Type B pancreatic cell (in vitro differentiated cells): ENCODE measurements at regions not wholly inside any gene's neighbourhood (a gene's known extent, or its start where the extent isn't known, plus 50 kb on each side); places are given as distances from the start of the nearest gene placed in this dataset.
A peak's percentile ranks its signal among the peaks of the same experiment; 100 is the strongest.

Experiments used
- DNase-seq: peaks from one replicate; pipeline ENCODE4 v3.0.0; 2021; ENCODE audit warnings: mixed read lengths; ENCODE audit not compliant: unreplicated experiment; ENCODE audit errors: extremely low spot score
- H3K27ac Mint-ChIP-seq: 2 replicates; pipeline ENCODE4 v1.8.0; 2021; ENCODE audit warnings: mild to moderate bottlenecking, mixed read lengths
- H3K27me3 Mint-ChIP-seq: 2 replicates; pipeline ENCODE4 v1.8.0; 2021; ENCODE audit warnings: mixed read lengths
- H3K36me3 Mint-ChIP-seq: 2 replicates; pipeline ENCODE4 v1.8.0; 2021; ENCODE audit warnings: mixed read lengths
- H3K4me1 Mint-ChIP-seq: one replicate; pipeline ENCODE4 v1.8.0; 2021; ENCODE audit warnings: mixed read lengths; ENCODE audit not compliant: unreplicated experiment
- H3K4me3 Mint-ChIP-seq: 2 replicates; pipeline ENCODE4 v1.8.0; 2021; ENCODE audit warnings: mild to moderate bottlenecking, mixed read lengths
- H3K9me3 Mint-ChIP-seq: 2 replicates; pipeline ENCODE4 v1.8.0; 2021; ENCODE audit warnings: mixed read lengths
- TF ChIP-seq, protein P1 (sequence below): fragments of 200-600 bp; sonication (generic); conservative IDR thresholded peaks from 2 replicates; pipeline ENCODE4 v1.5.0; 2021; ENCODE audit warnings: antibody characterized with exemption, mild to moderate bottlenecking

DNA sequence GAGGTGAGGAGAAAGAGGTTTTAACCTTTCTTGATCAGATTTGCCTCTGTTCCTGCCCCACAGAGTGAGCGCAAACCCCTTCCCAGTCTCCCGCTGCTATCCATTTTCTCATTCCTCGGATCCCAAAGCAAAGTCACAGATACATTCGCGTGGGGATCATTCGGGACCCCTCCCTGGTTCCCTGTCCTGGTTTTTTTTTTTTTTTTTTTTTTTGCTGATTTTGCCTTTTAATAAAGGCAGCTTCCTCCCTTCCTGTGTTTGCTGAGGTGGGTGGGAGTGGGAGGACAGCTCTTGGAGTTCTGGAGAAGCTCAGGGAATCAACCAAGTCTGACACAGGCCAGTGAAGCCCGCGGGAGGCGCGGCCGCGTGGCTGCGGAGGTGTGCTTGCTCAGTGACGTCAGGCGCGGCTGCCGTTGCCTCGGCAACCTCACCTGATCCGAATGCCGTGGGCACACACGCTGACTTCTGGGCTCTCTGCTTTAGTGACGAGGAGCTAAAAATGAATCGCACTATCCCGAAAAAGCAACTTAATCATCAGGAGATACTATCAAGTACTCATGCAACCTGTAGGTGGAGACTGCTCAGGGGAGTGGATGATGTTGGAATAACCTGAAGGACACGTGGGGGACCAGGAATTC lies 106.4 kb downstream of the TBX19 start:
- Mint-ChIP-seq H3K4me1 (peaks cover 5% of the 10 kb centered on the region), H3K27ac (peak overlapping the region; percentile 92), H3K27me3 (peaks cover 9% of the 10 kb centered on the region), H3K4me3 (peak overlapping the region; percentile 86), H3K36me3 (peaks cover 3% of the 10 kb centered on the region), H3K9me3 (no peaks in the 10 kb centered on the region)
- DNase-seq, result peak; percentile 77
- TF ChIP-seq, protein P1, sequence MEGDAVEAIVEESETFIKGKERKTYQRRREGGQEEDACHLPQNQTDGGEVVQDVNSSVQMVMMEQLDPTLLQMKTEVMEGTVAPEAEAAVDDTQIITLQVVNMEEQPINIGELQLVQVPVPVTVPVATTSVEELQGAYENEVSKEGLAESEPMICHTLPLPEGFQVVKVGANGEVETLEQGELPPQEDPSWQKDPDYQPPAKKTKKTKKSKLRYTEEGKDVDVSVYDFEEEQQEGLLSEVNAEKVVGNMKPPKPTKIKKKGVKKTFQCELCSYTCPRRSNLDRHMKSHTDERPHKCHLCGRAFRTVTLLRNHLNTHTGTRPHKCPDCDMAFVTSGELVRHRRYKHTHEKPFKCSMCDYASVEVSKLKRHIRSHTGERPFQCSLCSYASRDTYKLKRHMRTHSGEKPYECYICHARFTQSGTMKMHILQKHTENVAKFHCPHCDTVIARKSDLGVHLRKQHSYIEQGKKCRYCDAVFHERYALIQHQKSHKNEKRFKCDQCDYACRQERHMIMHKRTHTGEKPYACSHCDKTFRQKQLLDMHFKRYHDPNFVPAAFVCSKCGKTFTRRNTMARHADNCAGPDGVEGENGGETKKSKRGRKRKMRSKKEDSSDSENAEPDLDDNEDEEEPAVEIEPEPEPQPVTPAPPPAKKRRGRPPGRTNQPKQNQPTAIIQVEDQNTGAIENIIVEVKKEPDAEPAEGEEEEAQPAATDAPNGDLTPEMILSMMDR, result peak; percentile 35

DNA sequence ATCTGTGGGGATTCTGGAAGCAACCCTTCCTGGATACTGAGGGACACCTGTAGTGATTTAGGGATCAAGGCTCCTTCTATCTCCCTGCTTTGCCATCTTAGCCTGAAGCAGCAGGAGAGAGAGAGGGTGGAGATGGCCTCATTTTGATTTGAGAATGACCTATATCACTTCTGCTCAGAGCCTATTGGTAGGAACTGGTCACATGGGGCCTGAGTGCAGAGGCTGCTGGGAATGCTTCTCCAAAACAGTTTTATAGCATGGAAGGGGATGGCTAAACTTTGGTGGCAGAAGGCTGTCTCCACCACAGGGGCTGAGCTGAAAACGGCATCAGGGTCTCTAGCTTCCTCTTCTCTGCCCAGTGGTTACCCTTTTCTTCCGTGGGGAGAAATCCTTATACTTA lies 105.8 kb downstream of the TBX19 start:
- Mint-ChIP-seq H3K4me1 (peaks cover 5% of the 10 kb centered on the region), H3K4me3 (no peak overlapping the region), H3K27me3 (peaks cover 9% of the 10 kb centered on the region), H3K36me3 (peaks cover 3% of the 10 kb centered on the region), H3K9me3 (no peaks in the 10 kb centered on the region), H3K27ac (no peak overlapping the region)
- no peak for DNase-seq
- TF ChIP-seq, protein P1, result no peak

DNA sequence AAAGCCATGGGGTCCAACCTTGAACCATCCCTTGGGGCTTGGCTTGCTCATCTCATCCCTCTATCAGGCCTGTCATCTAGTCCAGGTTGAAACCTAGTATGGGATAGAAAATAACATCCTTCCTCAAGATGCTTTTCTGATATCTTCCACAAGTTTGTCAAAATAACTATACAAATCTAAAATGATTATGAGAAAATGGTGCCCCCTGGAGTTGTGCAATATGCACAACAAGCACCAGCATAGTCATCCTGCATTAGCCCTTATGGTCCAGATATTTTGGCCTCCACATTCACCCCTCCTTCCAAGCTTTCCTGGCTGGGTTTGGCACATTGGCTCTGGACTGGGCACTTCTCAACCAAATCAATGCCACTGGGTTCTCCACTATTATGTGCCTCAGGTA lies 101.2 kb downstream of the TBX19 start:
- H3K27ac Mint-ChIP-seq, result no peak overlapping the region
- TF ChIP-seq, protein P1, result peak; percentile 42
- no peak for DNase-seq
- peaks cover 3% of the 10 kb centered on the region for H3K36me3 Mint-ChIP-seq
- H3K4me3 Mint-ChIP-seq, result no peak overlapping the region
- peaks cover 7% of the 10 kb centered on the region for H3K27me3 Mint-ChIP-seq
- H3K9me3 Mint-ChIP-seq, result peaks cover 3% of the 10 kb centered on the region
- no peaks in the 10 kb centered on the region for H3K4me1 Mint-ChIP-seq

DNA sequence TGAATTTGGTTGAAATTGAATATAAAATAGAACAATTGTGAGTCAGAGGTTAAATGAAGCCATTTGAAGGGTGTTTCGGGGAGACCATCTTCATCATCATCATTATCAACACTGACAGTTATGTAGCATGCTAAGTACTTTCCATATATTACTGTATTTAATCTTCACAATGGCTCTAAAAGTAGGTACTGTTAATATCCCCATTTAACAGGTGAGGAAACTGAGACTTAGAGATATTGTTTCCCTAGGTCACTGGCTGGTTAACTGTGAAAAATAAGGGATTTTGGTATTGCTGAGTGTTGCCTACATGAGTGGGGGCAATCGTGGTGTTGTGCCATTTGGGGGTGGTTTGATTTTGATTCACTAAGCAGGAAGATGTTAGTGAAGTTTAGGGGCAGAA lies 100.3 kb downstream of the TBX19 start:
- Mint-ChIP-seq H3K27me3 (peaks cover 6% of the 10 kb centered on the region), H3K9me3 (peaks cover 3% of the 10 kb centered on the region), H3K4me1 (no peaks in the 10 kb centered on the region), H3K27ac (no peak overlapping the region), H3K4me3 (no peak overlapping the region), H3K36me3 (peaks cover 3% of the 10 kb centered on the region)
- TF ChIP-seq, protein P1, result no peak
- no peak for DNase-seq

DNA sequence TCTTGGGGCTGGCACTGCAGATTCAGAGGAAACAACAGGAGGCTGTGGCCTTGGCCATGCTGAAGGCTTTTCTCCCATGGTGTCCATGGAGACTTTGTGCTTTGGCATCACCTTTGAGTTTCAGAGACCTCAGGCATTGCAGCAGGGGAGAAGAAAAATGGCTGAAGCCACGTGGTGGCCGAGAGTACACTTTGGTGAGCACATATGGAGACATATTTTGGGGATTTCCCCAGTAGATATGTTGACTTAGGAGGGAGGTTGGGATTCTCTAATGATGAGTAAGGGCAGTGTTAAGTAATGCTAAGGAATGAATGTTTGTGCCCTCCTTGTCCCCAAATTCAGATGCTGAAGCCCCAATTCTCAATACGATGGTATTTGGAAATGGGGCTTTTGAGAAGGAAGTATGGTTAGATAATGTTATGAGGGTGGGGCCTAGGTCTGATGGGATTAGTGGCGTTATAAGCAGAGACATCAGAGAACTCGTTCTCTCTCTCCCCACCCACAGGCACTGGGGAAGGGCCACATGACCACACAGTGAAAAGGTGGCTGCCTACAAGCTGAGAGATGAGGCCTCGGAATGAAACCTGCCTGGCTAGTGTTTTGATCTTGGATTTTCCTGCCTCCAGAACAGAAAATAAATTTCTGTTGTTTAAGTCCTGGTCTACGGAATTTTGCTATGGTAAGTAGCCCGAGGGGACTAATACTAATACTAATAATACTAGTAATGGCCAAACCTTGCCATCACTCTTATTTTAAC lies 98.6 kb downstream of the TBX19 start:
- no peaks in the 10 kb centered on the region for H3K36me3 Mint-ChIP-seq
- no peak overlapping the region for H3K27ac Mint-ChIP-seq
- H3K4me3 Mint-ChIP-seq, result no peak overlapping the region

More for the DNA sequence above, 98.6 kb downstream of the TBX19 start:
- TF ChIP-seq, protein P1, result no peak
- no peak for DNase-seq
- no peaks in the 10 kb centered on the region for H3K27me3 Mint-ChIP-seq
- peaks cover 3% of the 10 kb centered on the region for H3K9me3 Mint-ChIP-seq
- no peaks in the 10 kb centered on the region for H3K4me1 Mint-ChIP-seq
